HG03025 (cell line): ENCODE measurements at regions not wholly inside any gene's neighbourhood (a gene's known extent, or its start where the extent isn't known, plus 50 kb on each side); places are given as distances from the start of the nearest gene placed in this dataset.

ENCODE experiments used
- ATAC-seq: cut with Tn5 transposase; IDR thresholded peaks from one replicate; pipeline ENCODE4 v1.9.1; 2021; ENCODE audit warnings: mild to moderate bottlenecking, moderate library complexity; ENCODE audit not compliant: unreplicated experiment, low FRiP score

DNA sequence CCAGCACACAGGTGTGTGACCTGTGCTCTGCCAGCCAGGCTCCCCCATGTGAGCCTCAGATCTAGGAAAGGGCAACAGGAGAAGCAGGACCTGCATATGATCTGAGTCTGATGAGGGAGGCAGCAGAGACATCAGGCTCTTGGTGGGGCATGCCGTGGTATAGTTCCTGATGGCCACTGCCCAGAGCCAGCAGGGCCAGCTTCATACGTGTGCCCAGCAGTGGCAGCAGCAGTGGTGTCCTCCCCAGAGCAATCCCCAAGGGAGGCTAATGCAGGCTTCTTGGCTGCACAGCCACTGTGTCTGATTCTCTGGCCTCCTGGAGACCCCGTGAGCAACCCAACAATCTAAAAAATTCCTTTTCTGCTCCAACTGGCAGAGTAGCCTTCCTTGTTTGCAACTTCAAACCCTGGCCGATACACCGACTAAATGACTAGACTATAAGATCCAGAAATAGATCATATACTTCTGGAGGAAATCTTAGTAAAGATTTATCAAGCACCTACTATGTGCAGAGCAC is 230.6 kb upstream of the ZMIZ1 start:
- ATAC-seq: no peak

DNA sequence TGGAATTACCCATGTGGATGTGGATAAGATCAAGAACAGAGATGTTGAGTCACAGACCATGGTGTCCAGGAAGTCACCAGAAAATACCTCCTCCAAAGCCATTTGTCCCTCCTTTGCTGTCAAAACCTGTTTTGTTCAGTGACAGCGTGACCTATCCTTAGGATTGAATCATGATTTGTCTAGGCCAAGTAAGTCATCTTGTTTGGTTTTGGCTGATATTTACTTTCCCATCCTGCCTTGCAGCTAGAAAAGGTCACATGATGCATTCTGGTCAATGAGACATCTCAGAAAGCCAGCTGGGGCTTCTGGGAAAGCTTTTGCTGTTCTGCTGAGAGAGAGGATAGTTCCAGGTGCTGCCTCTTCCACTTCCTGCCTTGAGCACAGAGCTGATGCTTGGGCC is 225.3 kb upstream of the ZMIZ1 start:
- ATAC-seq: no peak

DNA sequence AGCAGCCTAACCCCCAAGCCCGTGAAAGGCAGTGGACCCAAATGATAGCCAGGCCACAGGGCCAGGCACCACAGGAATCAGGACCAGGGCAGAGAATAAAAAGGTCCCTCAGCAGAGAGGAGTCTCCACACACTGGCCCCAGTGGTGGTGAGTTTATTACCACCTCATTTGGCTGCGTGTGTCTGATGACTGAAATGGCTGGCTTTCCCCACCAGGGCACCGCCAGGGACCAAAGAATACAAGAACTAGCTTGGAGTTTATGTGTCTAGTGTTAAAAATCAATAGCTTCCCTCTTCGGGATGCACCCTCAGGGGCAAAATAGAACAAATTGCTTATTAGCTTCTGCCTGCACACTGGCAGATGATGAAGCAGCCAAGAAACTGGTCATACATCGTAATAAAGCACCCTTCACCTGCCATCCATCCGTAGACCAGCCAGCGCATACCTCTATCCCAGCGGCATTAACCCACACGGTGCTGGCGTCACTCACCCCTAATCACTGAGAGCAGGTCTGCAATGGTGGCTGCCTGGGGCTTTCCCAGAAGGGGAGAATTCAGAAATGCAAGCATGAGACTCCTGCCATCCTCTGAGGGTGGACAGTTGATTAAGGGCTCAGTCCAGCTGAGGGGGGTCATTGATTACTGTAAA is 223.7 kb upstream of the ZMIZ1 start:
- ATAC-seq: no peak

DNA sequence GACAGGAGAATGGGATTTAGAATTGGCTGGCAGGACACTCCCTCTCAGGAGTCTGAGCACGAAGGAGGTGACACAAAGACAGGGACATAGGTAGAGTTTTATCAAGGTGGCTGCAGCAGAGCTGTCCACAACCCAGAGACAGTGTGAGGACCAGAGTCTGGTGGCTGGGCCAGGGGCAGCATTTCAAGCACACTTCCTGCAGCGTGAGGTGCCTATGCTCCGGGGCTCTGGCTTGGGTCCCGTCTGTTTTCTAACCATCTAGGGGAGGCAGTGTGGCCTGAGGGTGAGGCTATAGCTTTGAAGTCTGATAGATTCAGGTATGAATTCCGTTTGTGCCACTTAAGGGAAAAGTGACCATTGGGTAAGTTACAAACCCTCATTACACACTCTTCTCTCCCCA is 222.7 kb upstream of the ZMIZ1 start:
- ATAC-seq: no peak

DNA sequence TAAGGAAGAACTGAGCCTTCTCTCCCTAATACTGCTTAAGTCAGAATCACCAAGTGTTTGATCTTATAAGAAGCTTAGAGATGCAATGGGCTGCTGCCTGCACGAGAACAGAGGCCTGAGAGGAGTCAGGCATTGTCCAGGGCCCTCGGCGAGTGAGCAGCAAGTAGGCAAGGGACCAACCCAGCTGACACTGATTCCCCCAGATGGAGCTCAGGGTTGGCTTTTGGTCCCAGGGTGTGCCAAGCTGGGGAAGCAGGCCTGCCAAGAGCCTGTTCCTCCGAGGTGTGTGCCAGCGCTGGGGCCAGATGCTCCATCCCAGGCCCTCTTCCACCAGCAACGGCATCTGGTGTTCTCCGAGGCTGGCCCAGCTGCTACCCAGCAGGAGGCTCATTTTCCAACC is 222.0 kb upstream of the ZMIZ1 start:
- ATAC-seq: no peak

DNA sequence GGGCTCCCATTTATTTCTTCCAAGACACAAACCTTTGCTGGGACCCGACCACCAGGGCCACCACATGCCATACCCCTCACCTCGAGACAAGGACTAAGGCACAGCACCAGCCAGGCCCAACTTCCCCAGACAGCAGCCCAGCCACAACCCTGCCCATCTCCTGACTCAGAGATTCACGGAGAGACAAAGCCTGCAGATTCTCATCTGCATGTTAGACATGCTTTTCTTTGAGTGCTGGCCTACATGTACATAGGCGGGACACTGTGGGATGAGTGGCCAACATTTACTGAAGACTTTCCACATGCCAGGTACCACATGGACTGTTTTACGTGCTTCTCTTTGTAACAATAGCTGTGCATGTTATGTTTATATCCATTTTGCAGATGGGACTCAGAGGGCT is 221.3 kb upstream of the ZMIZ1 start:
- no peak for ATAC-seq

DNA sequence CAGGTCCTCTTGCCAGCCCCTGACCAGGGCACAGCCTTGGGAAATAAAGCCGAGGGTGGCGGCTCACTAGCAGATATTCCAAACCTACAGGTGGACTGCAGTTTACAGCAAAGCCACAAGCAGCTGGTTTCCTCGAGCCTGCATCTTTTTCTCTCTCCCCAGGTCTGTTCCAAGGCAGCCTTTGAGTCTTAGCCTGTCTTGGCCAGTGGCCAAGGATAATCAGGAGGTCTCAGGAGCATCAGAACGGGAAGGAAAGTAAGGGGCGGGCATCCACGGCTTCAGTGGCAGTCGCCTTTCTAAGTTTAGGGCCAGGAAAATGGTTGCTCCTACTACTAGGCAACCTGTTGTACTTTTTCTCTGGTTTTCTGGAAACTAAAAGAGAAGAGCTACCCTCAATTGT is 219.7 kb upstream of the ZMIZ1 start:
- ATAC-seq: no peak

DNA sequence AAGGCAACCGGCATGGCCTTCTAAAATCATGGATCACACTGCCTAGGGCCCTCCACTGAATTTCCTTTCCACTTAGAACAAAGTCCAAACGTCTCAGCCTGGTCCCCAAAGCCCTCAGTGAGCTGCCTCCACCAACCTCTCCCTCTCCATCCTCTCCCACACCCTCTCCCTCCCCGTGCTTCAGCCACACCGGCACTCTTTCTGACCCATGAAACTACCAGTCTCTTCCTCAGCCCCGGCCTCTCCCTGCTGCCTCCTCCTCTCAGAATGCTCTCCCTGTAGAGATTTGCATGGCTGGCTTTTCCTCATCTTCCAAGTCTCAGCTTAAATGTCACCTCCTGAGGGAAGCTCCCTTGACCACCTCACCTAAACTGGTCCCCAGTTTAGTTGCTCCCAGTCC is 219.0 kb upstream of the ZMIZ1 start:
- ATAC-seq: no peak

DNA sequence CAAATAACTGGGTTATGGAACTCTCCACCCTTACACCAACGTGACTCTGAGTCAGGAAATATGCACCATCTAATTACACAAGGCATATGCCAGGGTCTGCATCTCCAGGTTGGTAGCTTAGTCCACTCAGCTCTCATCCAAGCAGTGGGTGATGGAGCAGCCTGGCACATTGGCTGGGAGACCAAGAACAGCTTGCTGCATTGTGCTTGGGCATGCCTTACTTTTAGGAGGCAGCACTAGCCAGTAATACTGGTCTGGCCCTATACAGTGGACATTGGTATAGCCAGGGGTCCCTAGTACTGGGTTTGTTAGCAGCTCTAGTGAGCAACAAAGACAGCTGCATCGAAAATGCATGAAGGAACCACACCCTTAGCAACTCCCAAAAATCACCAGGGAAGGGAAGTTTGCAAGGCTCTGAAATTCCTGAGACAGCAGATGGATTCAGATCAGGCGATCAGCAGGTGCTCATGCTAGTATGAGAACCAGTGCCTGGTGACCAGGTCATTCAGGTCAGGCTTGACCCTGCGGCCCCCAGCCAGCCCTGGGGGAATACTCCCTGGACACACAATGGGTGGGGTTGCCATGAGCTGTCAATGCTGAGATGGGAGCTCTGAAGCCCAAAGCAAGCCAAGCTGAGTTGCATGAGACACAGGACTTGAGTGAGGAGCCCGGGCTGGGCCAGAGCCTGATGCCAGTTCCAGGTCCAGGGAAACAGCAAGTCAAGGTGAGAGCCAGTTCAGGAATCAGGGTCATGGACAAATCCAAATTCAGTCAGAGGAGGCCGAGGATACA is 217.9 kb upstream of the ZMIZ1 start:
- ATAC-seq: no peak

DNA sequence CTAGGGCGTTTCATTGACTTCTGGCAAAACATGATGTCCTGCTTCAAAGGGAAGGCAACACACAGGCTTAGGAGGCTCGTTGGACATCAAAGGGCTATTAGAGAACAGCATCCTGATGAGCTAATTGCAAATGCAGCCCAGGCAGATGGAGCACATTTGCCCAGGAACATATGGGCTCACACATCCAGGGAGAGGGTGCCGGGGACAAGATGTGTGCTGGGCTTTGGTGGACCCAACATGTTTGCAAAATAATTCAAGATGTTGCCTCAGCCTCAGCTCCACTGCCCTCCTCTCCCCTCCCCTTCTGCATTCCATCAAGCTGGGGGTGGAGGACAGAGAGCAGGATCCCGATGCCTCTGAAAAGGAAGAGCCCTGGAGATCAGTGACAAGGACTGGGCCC is 217.1 kb upstream of the ZMIZ1 start:
- ATAC-seq: no peak

DNA sequence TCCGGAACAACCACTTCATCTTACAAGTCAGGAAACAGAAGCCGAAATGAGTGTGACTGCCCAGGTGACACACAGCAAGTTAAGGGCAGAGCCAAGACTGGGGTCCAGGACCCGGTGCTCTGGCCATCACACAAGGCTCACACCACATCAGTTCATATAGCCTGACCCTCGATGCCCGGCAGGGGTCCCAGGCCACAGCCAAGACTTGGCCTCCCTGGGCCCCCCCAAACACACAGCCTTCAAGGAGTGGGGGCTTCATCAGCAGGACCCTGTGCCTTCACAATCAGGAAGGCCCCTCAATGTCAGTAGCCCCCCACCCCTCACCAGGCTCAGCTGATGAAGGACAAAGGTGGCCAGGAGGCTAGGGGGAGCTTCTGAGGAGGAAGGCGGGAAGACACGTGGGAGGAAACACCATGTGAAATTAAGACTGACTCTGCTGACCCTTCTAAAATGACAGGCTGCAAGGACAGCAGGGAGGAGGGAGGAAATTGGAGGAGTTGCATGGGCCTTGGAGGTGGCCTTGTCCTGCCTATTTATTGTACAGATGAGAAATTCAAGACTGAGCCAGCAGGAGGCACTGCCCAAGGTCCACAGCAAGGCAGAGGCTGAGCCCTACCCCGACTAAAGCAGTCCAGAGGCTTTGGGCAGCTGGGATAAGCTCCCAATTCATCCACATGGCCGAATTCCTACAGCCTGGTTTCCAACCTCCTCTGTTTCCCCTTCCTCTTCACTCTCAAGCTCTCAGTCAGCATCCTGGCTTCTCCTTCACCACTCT is 216.1 kb upstream of the ZMIZ1 start:
- no peak for ATAC-seq

DNA sequence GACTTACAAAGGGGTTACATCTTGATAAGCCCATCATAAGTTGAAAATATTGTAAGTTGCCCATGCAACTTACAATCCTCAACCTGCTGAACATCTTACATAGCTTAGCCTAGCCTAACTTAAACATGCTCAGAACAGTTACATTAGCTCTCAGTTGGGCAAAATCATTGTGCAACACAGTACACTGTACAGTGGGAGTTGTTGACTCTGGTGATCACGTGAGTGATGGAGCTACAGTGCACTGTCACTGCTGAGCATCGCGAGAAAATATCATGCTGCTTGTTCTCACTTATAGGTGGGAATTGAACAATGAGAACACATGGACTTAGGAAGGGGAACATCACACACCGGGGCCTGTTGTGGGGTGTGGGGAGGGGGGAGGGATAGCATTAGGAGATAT is 214.9 kb upstream of the ZMIZ1 start:
- no peak for ATAC-seq

DNA sequence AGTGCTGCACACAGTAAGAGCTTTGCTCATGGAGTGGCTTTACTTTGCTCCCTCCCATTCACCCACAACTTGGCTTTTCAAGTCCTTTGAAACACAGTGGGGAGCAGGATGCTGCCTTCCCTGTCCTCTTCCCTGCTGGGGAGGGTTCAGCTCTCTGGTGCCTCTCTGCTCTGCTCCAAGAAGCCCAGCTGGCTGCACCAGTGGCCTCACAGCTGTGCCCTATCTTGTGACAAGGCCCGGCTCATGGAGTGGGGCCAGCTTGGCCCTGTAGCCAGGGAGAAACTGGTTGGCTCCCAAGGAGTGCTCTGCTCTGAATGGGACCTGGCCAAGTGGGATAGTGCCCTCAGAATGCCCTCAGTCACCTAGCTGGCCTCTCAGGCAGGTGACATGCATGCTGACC is 212.3 kb upstream of the ZMIZ1 start:
- no peak for ATAC-seq

DNA sequence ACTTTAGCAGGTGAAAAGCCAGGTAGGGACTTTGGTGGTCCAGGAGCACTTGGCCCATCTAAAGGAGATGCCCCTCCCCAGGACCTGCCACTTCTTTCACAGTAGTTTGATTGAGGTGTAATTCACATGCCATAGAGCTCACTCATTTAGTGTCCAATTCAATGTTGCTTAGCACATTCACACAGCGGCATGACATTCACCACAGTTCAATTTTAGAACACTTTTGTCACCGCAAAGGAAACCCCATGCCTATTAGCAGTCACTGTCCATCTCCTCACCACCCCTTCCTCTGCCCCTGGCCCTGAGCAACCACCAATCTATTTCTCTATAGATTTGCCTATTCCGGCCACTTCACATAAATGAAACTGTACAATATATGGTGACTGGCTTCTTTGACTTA is 211.6 kb upstream of the ZMIZ1 start:
- ATAC-seq: no peak

DNA sequence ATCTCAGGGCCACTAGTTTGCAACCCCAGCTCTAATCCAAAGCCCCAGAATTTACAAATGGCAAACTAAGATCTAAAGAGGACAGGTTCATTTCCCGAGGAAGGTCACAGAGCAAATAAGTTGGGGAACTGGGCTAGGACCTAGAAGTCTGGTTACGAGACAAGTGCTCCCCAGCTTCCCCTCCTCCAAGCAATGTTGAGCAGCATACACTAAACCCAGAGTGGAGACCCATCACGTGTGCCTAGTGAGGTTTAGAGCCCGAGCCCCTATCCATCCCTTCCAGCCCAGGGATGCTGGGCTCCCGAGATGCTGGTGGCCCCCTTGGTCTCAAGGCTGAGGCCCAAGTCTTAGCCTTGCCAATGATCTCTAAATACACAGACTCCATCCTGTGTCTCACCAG is 209.5 kb upstream of the ZMIZ1 start:
- no peak for ATAC-seq

DNA sequence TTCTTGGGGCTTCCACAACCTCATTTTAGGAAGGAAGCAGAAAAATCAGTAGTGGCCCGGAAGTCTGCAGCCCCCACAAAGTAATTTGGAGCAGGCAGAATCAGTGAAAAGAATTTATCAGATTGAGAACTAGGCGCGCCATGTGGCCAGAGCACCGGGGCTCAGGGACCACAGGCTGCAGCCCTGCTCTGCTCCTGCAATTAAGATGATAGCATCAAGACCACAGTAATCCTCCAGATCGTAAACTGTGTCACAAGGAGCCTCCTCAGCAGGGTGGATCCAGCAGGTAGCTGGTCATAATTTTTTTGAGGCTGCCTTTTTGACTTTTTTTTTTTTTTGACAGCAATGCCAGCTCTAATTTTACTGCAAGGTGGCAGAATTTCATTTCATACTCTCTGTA is 209.0 kb upstream of the ZMIZ1 start:
- ATAC-seq: no peak

DNA sequence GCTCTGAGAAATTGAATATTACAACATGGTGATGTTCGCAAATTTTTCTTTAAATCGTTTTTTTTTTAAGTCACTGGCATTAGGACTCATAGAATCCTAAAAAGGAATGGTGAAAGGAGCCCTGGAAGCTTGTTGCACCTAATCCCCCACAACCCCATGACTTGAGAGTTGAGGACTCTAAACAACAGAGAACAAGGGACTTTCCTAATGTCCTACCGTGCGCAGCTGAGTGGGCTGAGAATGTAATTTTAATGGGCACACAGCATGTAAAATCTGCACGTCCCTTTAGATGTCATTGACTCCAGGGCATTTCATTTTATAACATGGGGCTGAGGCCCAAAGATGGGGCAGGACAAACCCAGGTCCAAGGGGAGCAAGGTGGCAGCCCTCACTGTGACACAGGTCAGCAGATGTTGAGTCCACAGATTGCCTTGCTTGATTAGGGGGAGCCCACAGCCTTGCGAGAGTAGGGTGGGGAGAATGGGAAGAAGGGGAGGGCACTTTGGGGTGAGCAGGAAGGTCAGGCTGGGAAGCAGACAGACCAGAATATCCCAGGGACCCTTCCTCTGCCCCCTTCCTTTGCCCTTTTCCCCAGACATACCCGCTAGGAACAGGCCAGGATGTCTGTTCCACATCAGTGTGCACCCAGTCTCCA is 208.4 kb upstream of the ZMIZ1 start:
- no peak for ATAC-seq

DNA sequence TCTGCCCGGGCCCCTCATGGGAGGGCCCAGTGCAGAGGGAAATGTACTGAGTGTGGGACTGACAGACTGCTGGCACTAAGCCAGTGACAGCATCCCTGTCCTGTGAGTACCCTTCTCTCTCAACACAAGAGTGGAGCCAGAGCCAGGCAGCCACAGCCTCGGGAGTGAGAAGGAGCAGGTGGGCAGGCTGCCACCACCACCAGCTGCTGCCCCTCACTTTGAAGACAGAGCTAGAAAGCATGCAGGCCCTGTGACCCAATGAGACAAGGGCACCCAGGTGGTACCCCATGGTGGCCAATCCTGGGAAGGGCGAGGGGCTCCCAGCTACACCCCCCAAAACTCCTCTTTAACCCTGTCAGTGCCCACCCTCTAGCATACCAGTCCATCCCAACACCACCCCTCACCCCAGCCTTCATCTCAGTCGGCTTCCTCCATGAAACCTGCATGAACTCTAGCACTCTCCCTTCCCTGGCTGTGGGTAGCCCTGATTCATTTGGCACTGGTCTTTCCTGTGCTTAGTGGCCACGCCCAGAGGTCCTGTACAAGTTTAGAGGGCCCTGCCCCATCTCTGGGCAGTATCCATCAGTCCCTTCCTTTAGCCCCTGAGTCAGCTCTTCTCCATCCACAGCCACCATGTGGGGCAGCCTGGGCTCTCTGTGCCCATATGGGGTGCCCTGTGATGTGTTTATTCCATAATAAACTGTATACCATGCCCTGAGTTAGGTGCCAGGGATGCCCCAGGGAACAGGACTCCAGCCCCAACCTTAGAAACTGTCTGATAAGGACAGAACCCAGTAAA is 207.0 kb upstream of the ZMIZ1 start:
- ATAC-seq: no peak

DNA sequence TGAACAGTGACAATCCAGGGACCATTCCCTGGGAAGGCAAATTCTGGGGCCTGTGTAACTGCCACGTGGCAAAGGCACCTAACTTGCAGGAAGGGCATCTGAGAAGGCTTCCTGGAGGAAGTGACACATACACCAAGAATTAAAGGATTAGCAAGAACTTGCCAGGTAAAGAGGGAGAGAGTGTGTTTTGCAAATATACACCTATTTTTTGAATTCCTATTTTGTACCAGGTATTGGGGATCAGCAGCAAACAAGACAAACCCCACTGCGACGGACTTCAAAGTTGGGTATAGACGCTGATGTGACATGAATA is 206.5 kb upstream of the ZMIZ1 start:
- no peak for ATAC-seq

DNA sequence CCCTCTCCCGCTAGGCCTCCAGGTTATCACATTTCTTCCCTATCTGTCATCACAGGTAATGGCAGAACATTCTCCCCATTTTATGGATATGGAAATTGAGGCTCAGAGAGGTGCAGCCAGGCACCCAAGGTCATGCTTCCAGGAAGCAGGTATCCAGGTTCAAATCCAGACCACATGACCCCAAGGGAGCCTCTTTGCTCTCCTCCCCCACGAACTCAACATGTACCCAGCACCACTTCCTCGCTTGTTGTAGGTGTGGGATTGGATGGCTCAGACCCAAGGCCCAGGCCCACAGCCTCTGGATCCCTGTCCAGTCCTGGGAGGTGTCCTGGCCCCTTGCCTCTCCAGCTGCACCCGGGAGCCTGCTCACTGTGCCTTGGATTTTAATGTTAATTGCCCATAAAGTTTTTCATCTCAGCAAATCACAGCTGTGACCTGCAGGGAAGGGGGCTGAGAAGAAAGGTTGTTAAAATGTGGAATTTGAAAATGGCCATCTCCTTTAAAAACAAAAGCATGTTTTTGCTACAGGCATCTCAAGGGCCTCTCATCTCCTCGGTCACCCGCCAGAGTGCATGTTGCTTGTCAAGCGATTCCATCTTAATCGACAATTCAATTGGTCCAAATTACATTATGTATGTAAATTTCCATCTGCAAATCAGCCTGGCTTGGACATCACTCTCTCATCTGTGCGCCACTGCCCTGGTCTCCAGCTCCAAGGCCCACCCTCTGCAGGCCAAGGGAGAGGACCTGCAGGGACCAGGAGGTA is 205.4 kb upstream of the ZMIZ1 start:
- no peak for ATAC-seq
